H1 (cell line): ENCODE measurements at regions not wholly inside any gene's neighbourhood (a gene's known extent, or its start where the extent isn't known, plus 50 kb on each side); places are given as distances from the start of the nearest gene placed in this dataset.

Experiments
- CTCF ChIA-PET: fragments of 300-600 bp; sonication (Branson Sonifier 250); formaldehyde crosslinking; loops from one replicate; lab custom pipeline; 2021; ENCODE audit not compliant: partially characterized antibody; lab: Charles Lee
- POLR2A ChIA-PET: fragments of 300-600 bp; sonication (Branson Sonifier 250); formaldehyde crosslinking; loops from one replicate; lab custom pipeline; 2021; ENCODE audit warnings: inconsistent platforms; ENCODE audit not compliant: partially characterized antibody; lab: Charles Lee
- DNase-seq, 2 experiments: peaks; one replicate each; pipeline versions ENCODE4 v3.0.0 to v3.0.0-alpha.2; 2010 to 2022; ENCODE audit warnings: low spot score in 2 of 2, low read depth in 1 of 2, mixed read lengths in 1 of 2
- FAIRE-seq: peaks from 2 replicates; lab custom pipeline; 2011; peaks lifted over from hg19 to GRCh38; lab: Jason Lieb, UNC
- H2AFZ ChIP-seq: 2 replicates; pipeline ENCODE4 v1.8.1; 2012; ENCODE audit warnings: low read length, inconsistent platforms
- H2AK5ac ChIP-seq: 2 replicates; pipeline ENCODE4 v1.6.1; 2013; ENCODE audit warnings: low read depth, low read length
- H2BK120ac ChIP-seq: replicated peaks from 2 replicates; pipeline ENCODE3; 2013; ENCODE audit warnings: low read depth, low read length, inconsistent platforms
- H2BK12ac ChIP-seq: 2 replicates; pipeline ENCODE4 v1.6.1; 2013; ENCODE audit warnings: low read depth, low read length
- H2BK15ac ChIP-seq: 2 replicates; pipeline ENCODE4 v1.6.1; 2013; ENCODE audit warnings: low read length
- H2BK20ac ChIP-seq: 2 replicates; pipeline ENCODE4 v1.6.1; 2013; ENCODE audit warnings: low read length
- H2BK5ac ChIP-seq: 2 replicates; pipeline ENCODE4 v1.6.1; 2013; ENCODE audit warnings: low read depth, low read length
- H3K14ac ChIP-seq: 2 replicates; pipeline ENCODE4 v1.6.1; 2013; ENCODE audit warnings: inconsistent platforms; ENCODE audit not compliant: insufficient read length
- H3K18ac ChIP-seq: 2 replicates; pipeline ENCODE4 v1.6.1; 2013; ENCODE audit warnings: low read length; ENCODE audit errors: extremely low read depth
- H3K23ac ChIP-seq: 2 replicates; pipeline ENCODE4 v1.6.1; 2013; ENCODE audit warnings: inconsistent platforms; ENCODE audit not compliant: insufficient read length
- H3K23me2 ChIP-seq: 2 replicates; pipeline ENCODE4 v1.6.1; 2013; ENCODE audit warnings: low read depth, low read length
- H3K27ac ChIP-seq: 2 replicates; pipeline ENCODE4 v1.6.1; 2011; ENCODE audit warnings: low read depth, low read length, inconsistent platforms
- H3K27me3 ChIP-seq, 4 experiments: replicated peaks in 1 of 4; 1 replicate in 1 of 4; 2 replicates in 3 of 4; pipeline versions ENCODE4 v1.6.1 to v1.8.1; 2011 to 2013; ENCODE audit warnings: low read length in 3 of 4, mild to moderate bottlenecking in 3 of 4, inconsistent platforms in 2 of 4, mixed read lengths in 2 of 4, moderate library complexity in 1 of 4; ENCODE audit not compliant: control insufficient read depth in 3 of 4, insufficient read depth in 3 of 4; ENCODE audit errors: extremely low read depth in 1 of 4
- H3K36me3 ChIP-seq, 4 experiments: 2 replicates each; pipeline versions ENCODE4 v1.6.1 to v1.8.1; 2011 to 2013; ENCODE audit warnings: mild to moderate bottlenecking in 4 of 4, low read length in 3 of 4, moderate library complexity in 2 of 4, control low read depth in 1 of 4, inconsistent platforms in 1 of 4; ENCODE audit not compliant: insufficient read depth in 4 of 4, control insufficient read depth in 2 of 4
- H3K4ac ChIP-seq: replicated peaks from 2 replicates; pipeline ENCODE3; 2013; ENCODE audit warnings: low read length, low read depth, mixed read lengths, inconsistent platforms; ENCODE audit not compliant: insufficient read length
- H3K4me1 ChIP-seq, 4 experiments: replicated peaks in 1 of 4; 1 replicate in 1 of 4; 2 replicates in 3 of 4; pipeline versions ENCODE4 v1.6.1 to v1.8.1; 2011 to 2013; ENCODE audit warnings: low read length in 3 of 4, inconsistent platforms in 2 of 4, mixed read lengths in 1 of 4; ENCODE audit not compliant: insufficient read depth in 4 of 4, control insufficient read depth in 3 of 4
- H3K4me2 ChIP-seq, 2 experiments: 2 replicates each; pipeline versions ENCODE4 v1.6.1 to v1.8.1; 2011 to 2013; ENCODE audit warnings: low read depth in 2 of 2, low read length in 2 of 2, control low read depth in 1 of 2, inconsistent platforms in 1 of 2, mild to moderate bottlenecking in 1 of 2; ENCODE audit not compliant: insufficient read depth in 1 of 2
- H3K4me3 ChIP-seq, 4 experiments: fragments of 200-600, 300-600 bp in 1 of 4; sonication (generic), shearing (Covaris generic), sonication (Bioruptor Twin) in 1 of 4; 2 replicates each; pipeline versions ENCODE4 v1.5.1 to v1.8.1; 2011 to 2016; ENCODE audit warnings: low read length in 4 of 4, low read depth in 3 of 4, control low read depth in 2 of 4, inconsistent platforms in 2 of 4, mild to moderate bottlenecking in 2 of 4, mixed read lengths in 1 of 4, moderate library complexity in 1 of 4; ENCODE audit not compliant: insufficient read depth in 2 of 4; ENCODE audit errors: extremely low read depth in 1 of 4
- H3K56ac ChIP-seq: replicated peaks from 2 replicates; pipeline ENCODE3; 2013; ENCODE audit warnings: low read depth, mild to moderate bottlenecking, mixed read lengths, low read length, inconsistent platforms; ENCODE audit not compliant: insufficient read length
- H3K79me1 ChIP-seq: 2 replicates; pipeline ENCODE4 v1.6.1; 2013; ENCODE audit warnings: low read depth, low read length, control low read depth
- H3K79me2 ChIP-seq, 2 experiments: 2 replicates each; pipeline versions ENCODE4 v1.6.1 to v1.8.1; 2012 to 2013; ENCODE audit warnings: low read length in 2 of 2, mild to moderate bottlenecking in 2 of 2, inconsistent platforms in 1 of 2; ENCODE audit not compliant: insufficient read depth in 2 of 2, control insufficient read depth in 1 of 2
- H3K9ac ChIP-seq, 4 experiments: replicated peaks in 1 of 4; 1 replicate in 1 of 4; 2 replicates in 3 of 4; pipeline versions ENCODE4 v1.6.1 to v1.8.1; 2011 to 2013; ENCODE audit warnings: low read depth in 3 of 4, low read length in 3 of 4, control low read depth in 2 of 4, mild to moderate bottlenecking in 2 of 4, moderate library complexity in 2 of 4, inconsistent platforms in 1 of 4; ENCODE audit errors: extremely low read depth in 1 of 4
- H3K9me3 ChIP-seq, 2 experiments: 2 replicates each; pipeline versions ENCODE4 v1.6.1 to v1.8.1; 2012 to 2013; ENCODE audit warnings: mild to moderate bottlenecking in 2 of 2, moderate library complexity in 2 of 2, control low read depth in 1 of 2, inconsistent platforms in 1 of 2, low read depth in 1 of 2, low read length in 1 of 2, mixed read lengths in 1 of 2; ENCODE audit not compliant: insufficient read depth in 2 of 2
- H4K20me1 ChIP-seq, 2 experiments: replicated peaks in 1 of 2; 2 replicates each; pipeline versions ENCODE3 to v1.8.1; 2011 to 2013; ENCODE audit warnings: inconsistent platforms in 2 of 2, low read length in 2 of 2, mild to moderate bottlenecking in 1 of 2; ENCODE audit not compliant: insufficient read depth in 2 of 2, control insufficient read depth in 1 of 2
- H4K5ac ChIP-seq: 2 replicates; pipeline ENCODE4 v1.6.1; 2013; ENCODE audit warnings: low read length, low read depth, mixed read lengths, inconsistent platforms; ENCODE audit not compliant: insufficient read length
- H4K8ac ChIP-seq: 2 replicates; pipeline ENCODE4 v1.8.0; 2013; ENCODE audit warnings: mild to moderate bottlenecking, moderate library complexity, low read length, inconsistent platforms; ENCODE audit not compliant: insufficient read depth; ENCODE audit errors: extremely low read depth
- H4K91ac ChIP-seq: replicated peaks from 2 replicates; pipeline ENCODE3; 2013; ENCODE audit warnings: low read length, mixed read lengths, inconsistent platforms; ENCODE audit not compliant: insufficient read length
- BACH1 ChIP-seq: IDR thresholded peaks from 2 replicates; pipeline ENCODE4 v1.6.1; 2012; ENCODE audit warnings: low read length, improper control_type of control experiment
- CBX5 ChIP-seq: fragments of 300-800, 300-1000 bp; sonication (generic); IDR thresholded peaks from 2 replicates; pipeline ENCODE4 v1.7.1; 2016; ENCODE audit warnings: antibody characterized with exemption, low read length, low read depth
- FOSL1 ChIP-seq: IDR thresholded peaks from 2 replicates; pipeline ENCODE4 v1.6.1; 2011; ENCODE audit warnings: mild to moderate bottlenecking, low read depth, low read length, moderate library complexity; ENCODE audit not compliant: insufficient read depth
- MAFK ChIP-seq: IDR thresholded peaks from 2 replicates; pipeline ENCODE4 v1.6.1; 2012; ENCODE audit warnings: low read depth, mild to moderate bottlenecking, improper control_type of control experiment, low read length
- TAF7 ChIP-seq: optimal IDR thresholded peaks from 2 replicates; pipeline ENCODE3; 2011; ENCODE audit warnings: low read depth, mild to moderate bottlenecking, inconsistent platforms, low read length, moderate library complexity, borderline replicate concordance
- WGBS, 2 experiments: shearing (Covaris generic) in 1 of 2; methylation state at CpG; one replicate each; pipeline versions ENCODE4 v1.1.6 to v1.1.7; 2013 to 2015; ENCODE audit warnings: low lambda C conversion rate in 2 of 2, mixed read lengths in 2 of 2, inconsistent platforms in 1 of 2, low coverage in 1 of 2, missing lambda C conversion rate in 1 of 2; ENCODE audit not compliant: insufficient replicate concordance in 2 of 2, insufficient coverage in 1 of 2, insufficient read length in 1 of 2; ENCODE audit errors: extremely low coverage in 1 of 2, missing lambda C conversion rate in 1 of 2; 5-methylcytosine and 5-hydroxymethylcytosine counted together

- Histone ChIP-seq H3K9me3 (no peaks in the 10 kb centered on the region), H3K27ac (no peak overlapping the region), H3K79me1 (no peaks in the 10 kb centered on the region), H2BK5ac (no peak overlapping the region), H3K4me1 (peaks cover 2 to 6% (median 5%) of the 10 kb centered on the region in 4 experiments; a peak in 4 of 7 replicates), H4K20me1 (no peaks in the 10 kb centered on the region), H3K4me3 (no peak overlapping the region), H3K23ac (no peak overlapping the region), H4K5ac (no peak overlapping the region), H3K27me3 (no peaks in the 10 kb centered on the region), H2BK12ac (no peak overlapping the region), H3K9ac (no peak overlapping the region), H3K4ac (no peak overlapping the region), H3K18ac (no peak overlapping the region), H4K91ac (no peak overlapping the region), H2AFZ (no peak overlapping the region), H2AK5ac (no peak overlapping the region), H3K56ac (no peak overlapping the region), H2BK120ac (no peak overlapping the region), H3K23me2 (no peaks in the 10 kb centered on the region), H2BK20ac (no peak overlapping the region), H3K4me2 (no peak overlapping the region), H3K36me3 (no peaks in the 10 kb centered on the region), H2BK15ac (no peak overlapping the region), H3K14ac (no peak overlapping the region), H3K79me2 (no peaks in the 10 kb centered on the region), H4K8ac (no peak overlapping the region)
- DNase-seq = no peak
- TF ChIP-seq BACH1 (no peak), FOSL1 (no peak), CBX5 (no peak), TAF7 (no peak), MAFK (no peak)
- CTCF ChIA-PET = interaction anchor here (0.7 kb wide), 1 partner anchor 576 kb away, joined by 3 read pairs; no protein-coding TSS in a partner anchor
- no peak for FAIRE-seq
- WGBS, 2 experiments = 83% methylated on average over 1 of the region's 1 CpG; no CpG with 5 or more reads in 1 of the 2 experiments
- POLR2A ChIA-PET = no interaction called here
These were observed 1081.0 kb downstream of the VRK1 start for GRCh38 chr14:97878206-97878605.
